Dedifferentiated amniotic fluid mesenchymal stem cell (primary cell): ENCODE measurements at regions not wholly inside any gene's neighbourhood (a gene's known extent, or its start where the extent isn't known, plus 50 kb on each side); places are given as distances from the start of the nearest gene placed in this dataset.

Source experiments
- DNase-seq: peaks from one replicate; pipeline ENCODE4 v3.0.0-alpha.2; 2016; ENCODE audit errors: extremely low spot score

GRCh38 chr16:17803625-17804410 lies 333.1 kb upstream of the XYLT1 start:
- DNase-seq: no peak

- DNase-seq: no peak
These were observed 331.8 kb upstream of the XYLT1 start for GRCh38 chr16:17802571-17802970.

GRCh38 chr16:17801068-17801467 lies 330.3 kb upstream of the XYLT1 start:
- no peak for DNase-seq

- no peak for DNase-seq
These were observed 328.0 kb upstream of the XYLT1 start for GRCh38 chr16:17798716-17799115.

- no peak for DNase-seq
These were observed 322.6 kb upstream of the XYLT1 start for GRCh38 chr16:17793354-17793753.

GRCh38 chr16:17784073-17784472 lies 313.3 kb upstream of the XYLT1 start:
- no peak for DNase-seq

- no peak for DNase-seq
These were observed 309.4 kb upstream of the XYLT1 start for GRCh38 chr16:17780181-17780580.

- DNase-seq: no peak
These were observed 306.7 kb upstream of the XYLT1 start for GRCh38 chr16:17777408-17777863.

- DNase-seq: no peak
These were observed 306.1 kb upstream of the XYLT1 start for GRCh38 chr16:17776888-17777287.

GRCh38 chr16:17776465-17776864 lies 305.7 kb upstream of the XYLT1 start:
- no peak for DNase-seq

GRCh38 chr16:17775061-17775460 lies 304.3 kb upstream of the XYLT1 start:
- DNase-seq: no peak

- no peak for DNase-seq
These were observed 302.9 kb upstream of the XYLT1 start for GRCh38 chr16:17773698-17774101.

GRCh38 chr16:17770104-17770503 lies 299.3 kb upstream of the XYLT1 start:
- DNase-seq: no peak

GRCh38 chr16:17769065-17769464 lies 298.3 kb upstream of the XYLT1 start:
- no peak for DNase-seq

GRCh38 chr16:17768257-17768656 lies 297.5 kb upstream of the XYLT1 start:
- no peak for DNase-seq

- DNase-seq: no peak
These were observed 295.3 kb upstream of the XYLT1 start for GRCh38 chr16:17766012-17766411.

- no peak for DNase-seq
These were observed 289.0 kb upstream of the XYLT1 start for GRCh38 chr16:17759451-17760390.

- no peak for DNase-seq
These were observed 287.0 kb upstream of the XYLT1 start for GRCh38 chr16:17757808-17758207.

GRCh38 chr16:17755158-17755557 lies 284.4 kb upstream of the XYLT1 start:
- no peak for DNase-seq

- no peak for DNase-seq
These were observed 282.7 kb upstream of the XYLT1 start for GRCh38 chr16:17753434-17753833.

- DNase-seq: no peak
These were observed 278.9 kb upstream of the XYLT1 start for GRCh38 chr16:17749706-17750105.

GRCh38 chr16:17748044-17748719 lies 277.4 kb upstream of the XYLT1 start:
- no peak for DNase-seq
